GM12878 (cell line): ENCODE measurements at regions not wholly inside any gene's neighbourhood (a gene's known extent, or its start where the extent isn't known, plus 50 kb on each side); places are given as distances from the start of the nearest gene placed in this dataset.

Experiments used
- ATAC-seq: fragments of 200-7000 bp; cut with Tn5 transposase; 3 replicates; pipeline ENCODE4 v1.9.1; 2020; ENCODE audit warnings: mild to moderate bottlenecking, moderate library complexity
- BruUV-seq: library from RNA; stranded (reverse); fragments of 400-500 nt; replicated peaks from 2 replicates; lab custom pipeline; 2021; lab: Mats Ljungman, UMichigan
- CTCF ChIA-PET: fragments of 300-600 bp; sonication (Branson Sonifier 250); formaldehyde crosslinking; extraction: SDS; loops from one replicate; lab custom pipeline; 2021; ENCODE audit warnings: inconsistent platforms; lab: Yijun Ruan, JAX
- POLR2A ChIA-PET: fragments of 350-600 bp; formaldehyde crosslinking; extraction: SDS; loops from one replicate; lab custom pipeline; 2021; ENCODE audit warnings: inconsistent platforms; lab: Charles Lee
- RAD21 ChIA-PET: fragments of 300-600 bp; sonication (Branson Sonifier 250); formaldehyde crosslinking; loops from one replicate; lab custom pipeline; 2023; ENCODE audit warnings: antibody characterized with exemption; ENCODE audit not compliant: unreplicated experiment; lab: Charles Lee
- SMC1A ChIA-PET: fragments of 300-600 bp; sonication (Branson Sonifier 250); formaldehyde crosslinking; loops from one replicate; lab custom pipeline; 2023; ENCODE audit not compliant: unreplicated experiment, uncharacterized antibody; lab: Charles Lee
- DNase-seq: peaks from one replicate; pipeline ENCODE4 v3.0.0-alpha.2; 2011; ENCODE audit warnings: low read depth, low spot score
- FAIRE-seq: peaks from 3 replicates; lab custom pipeline; 2011; peaks lifted over from hg19 to GRCh38; lab: Jason Lieb, UNC
- H2AFZ ChIP-seq: 2 replicates; pipeline ENCODE4 v1.6.0; 2011; ENCODE audit warnings: low read depth, low read length, control low read depth; ENCODE audit not compliant: control insufficient read depth
- H3K27ac ChIP-seq: 2 replicates; pipeline ENCODE4 v1.5.1; 2011; ENCODE audit warnings: control low read depth; ENCODE audit not compliant: control insufficient read depth, insufficient read depth
- H3K27me3 ChIP-seq, 2 experiments: replicated peaks in 1 of 2; 2 replicates each; pipeline versions ENCODE4 v1.6.0 to v1.6.1; 2011; ENCODE audit warnings: low read length in 1 of 2; ENCODE audit not compliant: control insufficient read depth in 2 of 2, insufficient read depth in 2 of 2
- H3K36me3 ChIP-seq, 2 experiments: 2 replicates each; pipeline ENCODE4 v1.5.1; 2011; ENCODE audit warnings: low read length in 1 of 2; ENCODE audit not compliant: control insufficient read depth in 2 of 2, insufficient read depth in 2 of 2
- H3K4me1 ChIP-seq: 2 replicates; pipeline ENCODE4 v1.6.1; 2011; ENCODE audit warnings: mild to moderate bottlenecking, low read length, moderate library complexity, mixed read lengths; ENCODE audit not compliant: control insufficient read depth, insufficient read depth
- H3K4me2 ChIP-seq: 2 replicates; pipeline ENCODE4 v1.6.0; 2011; ENCODE audit warnings: control low read depth; ENCODE audit not compliant: control insufficient read depth, insufficient read depth
- H3K4me3 ChIP-seq: fragments of 200-600 bp; sonication (generic); 2 replicates; pipeline ENCODE4 v1.5.1; 2016
- H3K79me2 ChIP-seq: 2 replicates; pipeline ENCODE4 v1.6.0; 2011; ENCODE audit warnings: low read length; ENCODE audit not compliant: control insufficient read depth, insufficient read depth
- H3K9ac ChIP-seq: 2 replicates; pipeline ENCODE4 v1.8.0; 2011; ENCODE audit warnings: low read length, control low read depth, mixed read lengths; ENCODE audit not compliant: control insufficient read depth, insufficient read depth
- H3K9me3 ChIP-seq: replicated peaks from 3 replicates; pipeline ENCODE4 v1.5.1; 2011; ENCODE audit warnings: mild to moderate bottlenecking, low read length; ENCODE audit not compliant: control insufficient read depth, insufficient read depth
- H4K20me1 ChIP-seq: 2 replicates; pipeline ENCODE4 v1.6.0; 2011; ENCODE audit not compliant: control insufficient read depth, insufficient read depth
- ATF7 ChIP-seq: fragments of 450-650 bp; IDR thresholded peaks from 2 replicates; pipeline ENCODE4 v1.6.1; 2016; ENCODE audit warnings: low read depth, mild to moderate bottlenecking
- BHLHE40 ChIP-seq, 2 experiments: fragments of 450-650 bp in 1 of 2; IDR thresholded peaks; 2 replicates each; pipeline ENCODE4 v1.6.1; 2011 to 2017; ENCODE audit warnings: low read depth in 2 of 2, borderline replicate concordance in 1 of 2, improper control_type of control experiment in 1 of 2, low read length in 1 of 2, mild to moderate bottlenecking in 1 of 2
- CREB1 ChIP-seq: IDR thresholded peaks from 2 replicates; pipeline ENCODE4 v1.6.1; 2012; ENCODE audit warnings: low read depth, mild to moderate bottlenecking, inconsistent platforms
- ELK1 ChIP-seq: IDR thresholded peaks from 2 replicates; pipeline ENCODE4 v1.6.1; 2012; ENCODE audit warnings: low read depth, low read length, improper control_type of control experiment
- ETV6 ChIP-seq, 2 experiments: fragments of 450-650 bp in 1 of 2; IDR thresholded peaks in 1 of 2; conservative IDR thresholded peaks in 1 of 2; 2 replicates each; pipeline ENCODE4 v1.6.1; 2014; ENCODE audit warnings: antibody characterized with exemption in 1 of 2, borderline replicate concordance in 1 of 2, low read depth in 1 of 2, mild to moderate bottlenecking in 1 of 2, moderate library complexity in 1 of 2
- MYB ChIP-seq: fragments of 150-350 bp; IDR thresholded peaks from 2 replicates; pipeline ENCODE4 v1.6.1; 2014; ENCODE audit warnings: mild to moderate bottlenecking, low read depth, low read length, borderline replicate concordance
- POLR2A ChIP-seq: IDR thresholded peaks from 2 replicates; pipeline ENCODE4 v1.6.1; 2011; ENCODE audit warnings: low read depth, mild to moderate bottlenecking, low read length
- POLR2AphosphoS5 ChIP-seq: IDR thresholded peaks from 2 replicates; pipeline ENCODE4 v1.6.1; 2011; ENCODE audit warnings: mild to moderate bottlenecking, low read length, inconsistent platforms
- RAD21 ChIP-seq: IDR thresholded peaks from 2 replicates; pipeline ENCODE4 v1.6.1; 2011; ENCODE audit warnings: mild to moderate bottlenecking, low read depth, low read length, moderate library complexity; ENCODE audit not compliant: insufficient read depth
- SMAD5 ChIP-seq: IDR thresholded peaks from 2 replicates; pipeline ENCODE4 v1.6.1; 2016; ENCODE audit warnings: antibody characterized with exemption, low read depth
- TCF12 ChIP-seq: IDR thresholded peaks from 2 replicates; pipeline ENCODE4 v1.6.1; 2011; ENCODE audit warnings: low read depth, mild to moderate bottlenecking, low read length
- USF1 ChIP-seq: IDR thresholded peaks from 2 replicates; pipeline ENCODE4 v1.6.1; 2011; ENCODE audit warnings: borderline replicate concordance, low read depth, mild to moderate bottlenecking, moderate library complexity, mixed read lengths, low read length; ENCODE audit not compliant: insufficient read depth; ENCODE audit errors: extremely low read length
- ZBTB4 ChIP-seq: fragments of 450-650 bp; formaldehyde crosslinking; IDR thresholded peaks from 2 replicates; pipeline ENCODE4 v1.4.0; 2022; ENCODE audit warnings: mild to moderate bottlenecking, moderate library complexity
- WGBS: methylation state at CpG from one replicate; pipeline ENCODE4 v1.1.6; 2016; ENCODE audit warnings: low lambda C conversion rate; ENCODE audit not compliant: insufficient replicate concordance, insufficient coverage; ENCODE audit errors: missing lambda C conversion rate; 5-methylcytosine and 5-hydroxymethylcytosine counted together
- in situ Hi-C: fragments of 300-500 bp; cut with MboI; formaldehyde crosslinking; loops from 9 replicates; pipeline ENCODE4 v1.14.3; 2018; ENCODE audit warnings: mixed read lengths
- intact Hi-C: fragments of 100-400 bp; cut with micrococcal nuclease; formaldehyde crosslinking; loops from one replicate; pipeline ENCODE4 v1.14.2; 2022; ENCODE audit not compliant: unreplicated experiment
- TF ChIP-seq, protein P1 (sequence below): IDR thresholded peaks from 2 replicates; pipeline ENCODE4 v1.6.1; 2011; ENCODE audit warnings: low read depth, mild to moderate bottlenecking, low read length, moderate library complexity, borderline replicate concordance; ENCODE audit errors: extremely low read depth
- TF ChIP-seq, protein P2 (sequence below): fragments of 450-650 bp; IDR thresholded peaks from 2 replicates; pipeline ENCODE4 v1.6.1; 2018; ENCODE audit warnings: borderline replicate concordance, mild to moderate bottlenecking; ENCODE audit not compliant: partially characterized antibody

DNA sequence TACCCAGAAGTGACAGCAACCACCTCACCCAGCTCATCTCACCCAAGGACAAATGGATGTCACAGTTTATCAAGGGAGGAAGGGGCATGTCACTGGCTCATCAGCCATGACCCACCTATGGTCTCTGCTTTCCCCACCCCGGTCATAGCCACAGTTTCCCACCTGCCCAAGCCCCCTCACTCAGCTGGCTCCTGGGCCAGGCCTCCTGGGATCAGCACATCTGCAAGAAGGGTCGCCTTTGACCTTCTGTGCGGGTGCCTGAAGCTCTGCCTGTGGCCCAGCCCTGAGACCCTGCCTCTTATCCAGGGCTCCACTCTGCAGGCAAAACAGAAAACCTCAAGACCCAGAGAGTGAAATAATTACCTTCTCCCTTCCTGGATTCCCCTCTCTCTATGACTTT is 236.4 kb downstream of the BUD13 start (continued):
- TF ChIP-seq ZBTB4 (CRISPR knock-in tag) = no peak
- TF ChIP-seq, protein P1, sequence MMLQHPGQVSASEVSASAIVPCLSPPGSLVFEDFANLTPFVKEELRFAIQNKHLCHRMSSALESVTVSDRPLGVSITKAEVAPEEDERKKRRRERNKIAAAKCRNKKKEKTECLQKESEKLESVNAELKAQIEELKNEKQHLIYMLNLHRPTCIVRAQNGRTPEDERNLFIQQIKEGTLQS = no peak
- TF ChIP-seq RAD21 = no peak
- TF ChIP-seq ETV6 (conservative IDR thresholded peaks at IDR 0.05 in 1 of 2, IDR thresholded peaks at IDR 0.05 in 1 of 2; ENCODE audit: borderline replicate concordance in 1 of 2, low read depth in 1 of 2) = no peak
- no peak for TF ChIP-seq CREB1
- no peak for TF ChIP-seq USF1

- DNase-seq (no peak), FAIRE-seq (no peak), ATAC-seq (no peak)
- peaks cover 11 to 20% of the 10 kb centered on the region in 2 experiments for H3K27me3 ChIP-seq
- no peaks in the 10 kb centered on the region for H4K20me1 ChIP-seq
- H3K4me3 ChIP-seq = no peak overlapping the region
- intact Hi-C loops = no loop called here
- no peak overlapping the region for H3K27ac ChIP-seq
- ChIA-PET RAD21 (no interaction called here), POLR2A (no interaction called here), SMC1A (no interaction called here), CTCF (no interaction called here)
- WGBS = 33% methylated on average over 9 of the region's 9 CpGs
- no peaks in the 10 kb centered on the region for H3K9me3 ChIP-seq
- no peak overlapping the region for H3K9ac ChIP-seq
- no peaks in the 10 kb centered on the region for H3K4me1 ChIP-seq
- no peaks in the 10 kb centered on the region for H3K36me3 ChIP-seq
- in situ Hi-C loops = no loop called here
- H3K79me2 ChIP-seq = no peaks in the 10 kb centered on the region
- no TSS peak for BruUV-seq
- H2AFZ ChIP-seq = no peak overlapping the region
- no peak overlapping the region for H3K4me2 ChIP-seq
- TF ChIP-seq, protein P2, sequence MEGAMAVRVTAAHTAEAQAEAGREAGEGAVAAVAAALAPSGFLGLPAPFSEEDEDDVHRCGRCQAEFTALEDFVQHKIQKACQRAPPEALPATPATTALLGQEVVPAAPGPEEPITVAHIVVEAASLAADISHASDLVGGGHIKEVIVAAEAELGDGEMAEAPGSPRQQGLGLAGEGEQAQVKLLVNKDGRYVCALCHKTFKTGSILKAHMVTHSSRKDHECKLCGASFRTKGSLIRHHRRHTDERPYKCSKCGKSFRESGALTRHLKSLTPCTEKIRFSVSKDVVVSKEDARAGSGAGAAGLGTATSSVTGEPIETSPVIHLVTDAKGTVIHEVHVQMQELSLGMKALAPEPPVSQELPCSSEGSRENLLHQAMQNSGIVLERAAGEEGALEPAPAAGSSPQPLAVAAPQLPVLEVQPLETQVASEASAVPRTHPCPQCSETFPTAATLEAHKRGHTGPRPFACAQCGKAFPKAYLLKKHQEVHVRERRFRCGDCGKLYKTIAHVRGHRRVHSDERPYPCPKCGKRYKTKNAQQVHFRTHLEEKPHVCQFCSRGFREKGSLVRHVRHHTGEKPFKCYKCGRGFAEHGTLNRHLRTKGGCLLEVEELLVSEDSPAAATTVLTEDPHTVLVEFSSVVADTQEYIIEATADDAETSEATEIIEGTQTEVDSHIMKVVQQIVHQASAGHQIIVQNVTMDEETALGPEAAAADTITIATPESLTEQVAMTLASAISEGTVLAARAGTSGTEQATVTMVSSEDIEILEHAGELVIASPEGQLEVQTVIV = no peak
- no peak for TF ChIP-seq ELK1
- no peak for TF ChIP-seq ATF7
- TF ChIP-seq POLR2A = no peak
- TF ChIP-seq TCF12 = no peak
- no peak for TF ChIP-seq POLR2AphosphoS5
- TF ChIP-seq SMAD5 = no peak
- no peak for TF ChIP-seq BHLHE40 (IDR thresholded peaks at IDR 0.05; ENCODE audit: borderline replicate concordance in 1 of 2, low read depth in 2 of 2, low read length in 1 of 2)
- no peak for TF ChIP-seq MYB
These were observed 236.8 kb downstream of the BUD13 start for GRCh38 chr11:116535994-116536393.
